ENCODE measurements at regions not wholly inside any gene's neighbourhood (a gene's known extent, or its start where the extent isn't known, plus 50 kb on each side); places are given as distances from the start of the nearest gene placed in this dataset.
"Not testable (repeated sequence)": the region's sequence is repeated elsewhere in the genome, so short reads cannot be mapped to it uniquely, and the experiment has no call there.

DNA sequence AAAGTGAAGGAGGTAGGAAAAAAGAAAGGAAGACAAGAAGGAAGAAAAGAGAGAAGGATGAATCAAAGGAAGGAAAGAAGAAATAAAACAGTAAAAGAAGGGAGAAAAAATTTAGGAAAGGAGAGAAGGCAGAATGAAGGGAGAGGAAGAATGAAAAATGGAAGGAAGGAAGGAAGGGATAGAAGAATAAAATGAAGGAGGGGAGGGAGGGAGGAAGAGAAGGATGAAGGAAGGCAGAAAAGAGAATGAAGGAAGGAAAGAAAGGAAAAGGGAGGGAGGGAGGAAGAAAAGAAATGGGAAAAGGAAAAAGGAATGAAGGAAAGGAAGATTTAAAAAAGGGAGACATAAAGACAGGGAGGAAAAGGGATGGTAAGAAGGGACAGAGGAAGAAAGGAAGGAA is 393.7 kb upstream of the GRM7 start:
- no peak for DNase-seq

DNA sequence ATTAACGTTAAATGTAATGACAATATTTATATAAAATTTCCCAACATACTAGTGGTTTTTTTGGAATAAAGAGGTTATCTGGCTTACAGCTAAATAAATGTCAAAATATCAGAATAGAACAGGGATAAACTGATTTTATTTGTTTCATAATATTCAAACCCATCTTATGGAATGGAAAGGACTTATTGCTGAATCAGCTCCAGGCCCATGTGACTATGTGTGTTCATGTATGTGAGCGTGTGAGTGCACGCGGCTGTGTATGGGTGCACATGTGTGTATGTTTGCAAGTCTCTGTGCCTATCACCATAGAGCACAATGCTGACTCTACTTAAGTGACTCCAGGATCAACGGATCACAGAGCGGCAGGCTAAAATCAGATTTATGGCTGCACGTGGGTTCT is 392.3 kb upstream of the GRM7 start:
- no peak for DNase-seq

DNA sequence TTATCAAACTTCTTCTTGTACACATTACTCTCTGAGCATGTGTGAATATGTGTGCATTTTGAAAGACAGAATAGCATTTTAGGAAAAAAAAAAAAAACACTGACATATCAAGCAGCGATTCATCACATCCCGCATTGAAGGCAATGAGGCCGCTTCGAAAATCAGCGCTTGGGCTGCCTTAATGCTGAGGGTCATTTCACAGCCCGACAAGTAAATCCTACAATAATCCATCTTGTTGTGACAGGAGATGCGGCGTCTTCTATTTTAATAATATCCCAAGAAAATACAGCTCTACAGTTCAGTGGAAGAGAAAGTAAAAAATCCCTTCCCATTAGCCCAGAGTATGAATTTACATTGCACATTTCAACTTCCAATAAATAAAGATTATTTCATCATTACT is 389.2 kb upstream of the GRM7 start:
- DNase-seq: no peak

DNA sequence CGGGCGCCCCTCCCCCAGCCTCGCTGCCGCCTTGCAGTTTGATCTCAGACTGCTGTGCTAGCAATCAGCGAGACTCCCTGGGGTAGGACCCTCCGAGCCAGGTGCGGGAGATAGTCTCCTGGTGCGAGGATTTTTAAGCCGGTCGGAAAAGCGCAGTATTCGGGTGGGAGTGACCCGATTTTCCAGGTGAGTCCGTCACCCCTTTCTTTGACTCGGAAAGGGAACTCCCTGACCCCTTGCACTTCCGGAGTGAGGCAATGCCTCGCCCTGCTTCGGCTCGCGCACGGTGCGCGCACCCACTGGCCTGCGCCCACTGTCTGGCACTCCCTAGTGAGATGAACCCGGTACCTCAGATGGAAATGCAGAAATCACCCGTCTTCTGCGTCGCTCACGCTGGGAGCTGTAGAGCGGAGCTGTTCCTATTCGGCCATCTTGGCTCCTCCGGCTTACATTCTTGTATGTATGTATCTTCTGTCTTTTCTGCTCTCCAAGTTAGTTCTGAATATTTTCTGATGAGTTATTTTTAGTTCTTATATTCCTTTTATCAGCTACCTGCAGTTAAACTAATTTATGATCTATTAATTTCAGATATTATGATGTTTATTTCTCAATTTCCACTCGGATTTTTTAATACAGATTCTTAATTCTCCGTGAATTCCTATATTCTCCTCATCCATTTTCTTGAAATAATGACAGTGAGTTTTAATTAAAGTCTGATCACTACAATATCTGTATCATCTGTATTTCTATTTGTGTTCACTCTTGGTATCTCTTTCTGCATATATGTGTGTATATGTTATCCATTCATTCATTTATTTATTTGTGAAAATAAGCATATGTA is 370.2 kb upstream of the GRM7 start:
- DNase-seq: not testable (repeated sequence)

DNA sequence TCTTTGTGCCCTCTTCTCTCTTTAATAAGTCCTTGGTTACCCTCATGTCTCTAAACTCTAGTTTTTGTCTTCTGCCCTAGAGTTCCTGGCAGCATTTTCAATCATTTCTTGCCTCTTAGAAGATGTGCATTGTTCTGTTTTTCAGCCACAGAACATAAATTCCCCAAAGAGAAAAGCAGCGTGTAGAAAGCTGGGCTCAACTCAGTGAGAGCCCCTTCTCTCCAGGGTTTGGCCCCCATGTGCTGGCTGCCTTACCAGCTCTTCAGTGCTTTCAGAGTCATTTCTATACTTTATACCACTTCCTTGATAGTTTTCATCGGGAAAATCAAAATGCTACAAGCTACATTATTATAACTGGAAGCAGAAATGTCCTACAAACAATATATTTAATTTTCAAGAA is 369.1 kb upstream of the GRM7 start:
- DNase-seq: no peak

DNA sequence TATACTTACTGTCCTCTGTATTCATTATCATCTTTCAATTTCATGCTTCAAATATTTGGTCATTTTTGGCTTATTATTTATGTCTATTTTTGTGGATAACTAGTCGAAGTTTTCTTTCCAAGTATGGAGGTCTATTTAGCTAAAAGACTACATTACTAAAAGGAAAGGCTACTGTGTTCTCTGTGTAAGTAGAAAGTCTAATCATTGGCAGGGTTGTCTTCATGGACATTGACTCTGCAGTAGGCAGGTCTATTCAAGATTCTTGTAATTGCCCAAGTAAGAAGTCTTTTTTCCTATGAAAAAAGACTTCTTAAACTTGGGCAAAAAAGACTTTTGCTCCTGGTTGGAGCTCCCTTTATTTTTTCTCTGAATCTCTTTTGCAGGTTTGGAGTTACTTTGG is 368.6 kb upstream of the GRM7 start:
- DNase-seq: no peak

DNA sequence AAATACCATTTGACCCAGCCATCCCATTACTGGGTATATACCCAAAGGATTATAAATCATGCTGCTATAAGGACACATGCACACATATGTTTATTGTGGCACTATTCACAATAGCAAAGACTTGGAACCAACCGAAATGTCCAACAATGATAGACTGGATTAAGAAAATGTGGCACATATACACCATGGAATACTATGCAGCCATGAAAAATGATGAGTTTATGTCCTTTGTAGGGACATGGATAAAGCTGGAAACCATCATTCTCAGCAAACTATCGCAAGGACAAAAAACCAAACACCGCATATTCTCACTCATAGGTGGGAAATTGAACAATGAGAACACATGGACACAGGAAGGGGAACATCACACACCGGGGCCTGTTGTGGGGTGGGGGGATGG is 362.0 kb upstream of the GRM7 start:
- DNase-seq: not testable (repeated sequence)

DNA sequence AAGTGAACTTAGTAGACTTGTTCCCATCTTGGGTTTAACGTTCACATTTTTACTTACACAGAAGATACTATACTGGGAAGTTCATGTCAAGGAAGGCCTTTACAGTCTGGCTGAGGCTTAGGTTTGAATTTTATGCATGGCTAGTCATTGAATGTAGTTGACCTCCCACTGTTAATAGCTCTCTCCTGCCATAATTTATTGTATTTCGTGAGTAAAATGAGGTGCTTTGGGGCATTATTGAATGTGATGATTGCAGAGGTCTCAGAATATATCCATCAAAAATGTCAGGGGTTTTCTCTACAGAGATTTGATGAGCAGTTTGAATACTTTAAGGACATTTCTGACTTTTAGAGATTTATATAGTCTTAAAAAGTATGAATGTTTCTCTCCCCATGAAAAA is 356.6 kb upstream of the GRM7 start:
- no peak for DNase-seq

DNA sequence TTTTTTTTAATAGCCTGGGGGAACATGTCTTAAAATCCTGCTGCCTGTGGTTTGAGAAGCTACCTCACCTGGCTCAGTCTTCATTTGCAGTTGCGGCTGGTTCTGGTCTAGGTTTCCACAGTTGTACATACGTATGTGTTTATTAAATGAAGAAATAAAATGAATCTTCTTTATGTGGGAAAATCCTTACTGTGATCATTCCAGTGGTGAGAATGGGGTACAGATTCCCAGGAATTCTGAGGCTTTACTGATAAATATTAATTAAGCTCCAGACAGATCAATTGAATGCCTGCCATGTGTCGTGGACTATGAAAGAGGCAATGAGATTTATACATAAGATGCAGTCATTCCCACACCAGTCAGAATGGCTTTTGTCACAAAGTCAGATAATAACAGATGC is 356.1 kb upstream of the GRM7 start:
- no peak for DNase-seq

DNA sequence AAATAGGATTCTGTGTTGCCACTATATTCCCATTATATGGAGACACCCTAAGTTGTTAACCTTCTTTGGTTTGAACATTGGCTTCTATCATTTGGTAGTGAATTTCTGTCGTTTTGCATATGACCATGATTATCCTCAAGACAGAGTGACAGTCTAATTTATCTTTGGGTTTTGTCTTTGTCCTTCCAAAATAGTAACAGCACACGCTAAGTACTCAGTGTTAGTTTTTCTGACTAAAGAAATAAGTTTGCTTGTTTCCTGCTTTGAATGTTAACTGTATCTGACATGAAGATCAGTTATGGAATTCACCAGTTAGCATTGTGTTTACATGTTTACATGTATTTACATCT is 352.5 kb upstream of the GRM7 start:
- DNase-seq: no peak

DNA sequence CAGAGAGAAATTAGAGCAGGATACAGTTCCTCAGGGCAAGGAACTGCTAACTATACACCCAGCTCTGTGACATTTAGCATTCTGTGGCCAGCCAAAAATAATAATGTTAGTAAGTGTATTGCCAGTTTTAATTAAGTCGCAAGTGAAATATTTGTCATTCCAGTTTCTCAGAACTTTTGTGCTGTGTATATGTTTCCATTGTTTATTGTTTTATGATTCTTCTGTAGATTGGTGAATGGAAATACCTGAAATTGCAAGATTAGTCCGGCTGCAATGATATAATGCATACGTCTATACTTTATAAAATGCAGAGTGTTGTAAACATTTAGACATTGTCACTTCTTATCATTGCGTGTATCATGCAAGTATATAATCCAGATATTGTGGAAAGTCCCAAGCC is 351.3 kb upstream of the GRM7 start:
- no peak for DNase-seq

DNA sequence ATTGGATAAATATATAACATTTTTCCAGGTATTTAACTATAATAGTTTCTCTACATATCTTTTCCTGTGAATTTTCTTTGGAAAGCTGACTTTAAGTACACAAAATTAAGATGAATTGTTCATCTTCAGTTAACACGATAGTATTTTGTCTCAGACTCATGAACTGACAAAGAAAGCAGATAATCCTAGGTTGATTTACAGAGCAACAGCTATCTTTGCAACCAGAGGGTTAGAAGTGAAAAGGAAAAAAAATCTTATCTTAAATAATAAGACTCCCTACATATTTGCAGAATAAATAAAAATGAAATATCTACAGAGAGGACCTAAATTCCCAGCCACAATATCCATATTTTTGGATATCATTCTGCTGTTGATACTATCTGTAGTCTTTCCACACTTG is 350.2 kb upstream of the GRM7 start:
- no peak for DNase-seq

DNA sequence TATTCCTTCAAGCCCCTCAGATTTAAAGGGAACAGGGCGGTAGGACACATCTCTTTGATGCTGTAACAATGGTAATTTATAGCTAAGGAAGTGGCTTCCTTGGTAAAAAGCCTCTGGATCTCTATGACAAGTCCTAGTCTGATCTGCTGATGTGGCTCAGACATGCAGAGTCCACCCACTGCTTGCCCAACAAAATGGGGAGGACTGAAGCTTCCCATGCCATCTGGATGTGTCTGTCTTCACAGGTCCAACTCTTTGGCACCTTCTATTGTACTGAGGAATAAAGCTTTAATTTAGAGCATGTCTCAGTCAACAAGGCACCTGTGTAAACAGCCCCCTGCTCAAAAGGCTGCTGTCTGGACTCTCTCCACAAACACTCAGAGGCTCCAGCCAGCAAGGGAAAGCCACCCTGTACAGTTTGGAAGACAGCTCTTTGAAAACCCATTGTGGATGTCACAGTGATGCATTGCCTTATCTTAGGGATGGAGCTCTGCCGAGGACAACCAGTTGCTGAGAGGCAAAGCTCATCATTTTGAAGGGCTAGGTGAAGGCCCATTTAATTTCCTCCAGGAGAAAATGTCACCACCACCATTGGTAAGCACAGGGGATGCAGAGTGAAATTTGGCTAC is 348.6 kb upstream of the GRM7 start:
- no peak for DNase-seq

DNA sequence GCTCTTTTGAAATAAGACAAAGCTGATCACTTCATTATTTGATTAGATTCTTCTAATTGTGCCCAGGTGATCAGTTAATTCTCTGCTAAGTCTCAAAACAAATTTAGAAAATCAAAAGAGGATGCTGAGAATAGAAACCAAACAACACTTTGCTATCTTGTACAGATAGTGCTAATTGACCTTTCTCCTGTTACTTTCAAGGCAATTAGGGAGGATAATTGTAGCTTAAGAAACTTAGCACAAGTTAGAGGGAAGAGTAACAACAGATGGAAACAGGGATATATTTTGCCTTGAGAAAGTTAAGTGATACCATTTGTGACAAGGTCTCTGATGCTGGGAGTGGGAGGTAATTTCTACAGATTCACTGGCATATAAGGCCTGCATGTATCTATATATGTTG is 344.8 kb upstream of the GRM7 start:
- no peak for DNase-seq

DNA sequence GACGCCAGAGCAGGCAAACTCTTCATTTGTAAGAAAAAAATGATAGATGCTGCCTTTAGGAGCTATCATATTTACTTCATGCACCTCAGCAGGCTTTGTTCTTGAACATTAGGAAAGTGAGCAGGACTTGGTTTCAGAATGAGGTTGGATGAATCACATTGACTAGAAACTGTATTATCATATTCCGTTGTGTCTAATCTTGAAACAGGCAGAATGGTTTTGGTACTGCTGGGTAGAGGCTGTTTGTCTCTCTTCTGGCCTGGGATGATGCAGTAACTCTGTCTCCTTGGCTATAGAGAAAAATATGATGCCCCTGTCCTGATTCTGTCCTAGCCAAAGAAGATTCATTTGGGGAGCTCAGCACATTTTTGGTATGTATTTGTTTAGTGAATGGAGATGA is 344.2 kb upstream of the GRM7 start:
- DNase-seq: no peak

DNA sequence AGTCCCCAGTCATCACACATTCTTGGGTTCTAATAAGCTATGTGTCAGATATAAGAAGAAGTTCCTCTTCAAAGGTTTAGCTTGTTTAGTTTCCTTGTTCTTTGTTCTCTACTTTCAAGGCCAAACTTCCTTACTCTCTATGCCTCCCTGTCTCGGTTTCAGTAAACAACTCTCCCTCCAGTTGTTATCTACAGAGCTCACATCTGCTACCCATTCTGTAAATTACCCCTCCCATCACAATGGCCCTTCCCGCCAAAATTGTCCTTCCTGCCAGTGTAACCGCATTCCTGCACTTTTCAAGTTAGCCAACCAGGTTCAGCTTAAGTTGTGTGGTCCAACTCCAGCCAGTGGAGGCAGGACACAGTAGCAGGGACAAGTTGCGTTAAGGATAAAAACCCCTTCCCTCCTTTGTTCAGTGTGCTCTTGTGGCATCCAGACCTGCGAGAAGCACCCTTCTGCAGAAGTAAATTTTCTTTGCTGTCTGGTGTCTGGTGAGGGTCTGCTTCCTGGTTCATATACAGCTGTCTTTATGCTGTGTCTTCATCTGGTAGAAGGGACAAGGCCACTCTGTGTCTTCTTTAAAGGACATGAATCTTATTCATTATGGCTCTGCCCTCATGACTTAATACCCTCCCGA is 342.1 kb upstream of the GRM7 start:
- no peak for DNase-seq

DNA sequence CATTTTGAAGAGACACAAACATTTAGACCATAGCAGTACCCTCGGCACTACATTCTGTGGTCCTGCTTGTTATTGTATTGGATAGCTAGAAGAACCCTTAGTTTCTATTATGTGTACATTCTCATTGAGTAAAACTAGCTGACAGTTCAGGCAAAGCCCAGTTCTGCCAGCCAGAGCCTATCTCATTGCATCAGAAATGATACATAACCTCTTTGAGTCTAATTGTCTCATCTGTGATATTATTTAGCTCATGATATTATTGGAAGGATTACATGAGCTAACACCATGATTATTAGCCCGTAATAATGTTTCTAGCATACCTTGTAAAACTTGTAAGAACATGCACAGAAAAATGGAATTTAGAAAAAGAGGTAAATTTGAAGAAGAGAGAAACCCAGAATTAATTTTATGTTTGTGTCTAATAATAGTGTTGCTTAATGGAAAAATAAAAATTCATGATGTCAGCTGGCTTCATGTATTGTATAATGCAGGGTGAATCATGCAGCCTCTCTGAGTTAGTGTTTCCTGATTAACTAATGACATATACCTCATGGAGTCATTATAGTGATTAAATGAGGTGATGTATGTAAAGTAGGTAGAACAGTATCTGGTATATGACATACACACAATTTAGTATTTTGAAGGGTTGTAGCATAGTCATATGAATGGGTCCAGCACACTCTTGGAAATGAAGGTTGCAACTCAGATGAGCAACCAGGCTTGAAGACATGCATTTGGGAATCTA is 339.4 kb upstream of the GRM7 start:
- no peak for DNase-seq

DNA sequence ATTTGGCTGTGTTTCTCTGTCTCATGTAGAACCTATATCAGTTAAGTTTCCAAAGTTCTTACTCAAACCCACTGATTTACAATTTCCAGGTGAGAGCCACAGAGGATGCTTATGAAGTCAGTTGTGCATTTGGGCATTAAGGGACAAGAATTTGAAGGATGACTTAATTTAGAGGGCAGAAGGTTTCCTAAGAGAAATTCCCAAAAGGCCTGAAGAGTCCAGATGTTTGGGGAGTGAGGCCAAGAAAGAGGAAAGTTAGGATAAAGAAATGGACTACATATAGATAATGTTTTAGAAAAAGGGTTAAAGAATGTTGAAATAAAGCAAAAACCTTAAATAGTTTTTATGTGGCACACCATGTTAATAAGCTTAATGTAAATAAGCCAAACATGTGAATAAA is 338.7 kb upstream of the GRM7 start:
- no peak for DNase-seq

DNA sequence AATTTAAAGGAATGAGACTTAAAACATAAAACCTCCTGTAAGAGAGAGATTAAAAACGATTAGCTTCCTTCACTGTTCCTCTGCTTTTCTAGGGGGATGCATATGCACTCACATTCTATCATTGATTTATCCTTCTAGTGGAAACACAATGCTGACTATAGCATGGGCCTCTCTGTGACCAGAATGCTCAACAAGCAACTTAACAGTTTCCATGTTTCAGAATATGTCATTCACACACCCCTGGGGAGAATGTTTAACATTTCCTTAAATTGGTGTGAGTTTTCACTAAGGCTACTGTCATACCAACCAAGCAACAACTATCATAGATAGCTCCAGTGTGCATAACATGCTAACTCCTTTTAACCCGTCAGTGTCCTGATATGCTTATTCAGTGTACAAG is 337.9 kb upstream of the GRM7 start:
- DNase-seq: no peak

DNA sequence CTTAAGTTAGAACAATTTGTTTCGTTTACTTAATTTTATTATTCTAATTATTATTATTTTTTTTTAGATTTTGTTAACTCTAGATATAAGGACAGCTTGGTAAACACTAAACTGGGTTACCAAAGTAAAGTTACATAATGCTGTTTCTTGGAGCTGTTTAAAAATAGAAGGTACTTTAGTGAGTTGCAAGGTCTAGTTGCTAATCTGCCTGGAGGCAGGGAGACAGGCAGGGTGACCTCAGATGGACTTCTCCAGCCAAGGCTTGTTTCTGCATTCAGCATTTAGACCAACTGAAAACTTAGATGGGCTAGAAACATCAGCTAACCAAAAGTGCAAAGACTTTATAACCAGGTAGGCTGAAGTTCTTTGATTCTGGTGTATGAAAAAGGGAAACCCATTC is 336.4 kb upstream of the GRM7 start:
- DNase-seq: no peak

DNA sequence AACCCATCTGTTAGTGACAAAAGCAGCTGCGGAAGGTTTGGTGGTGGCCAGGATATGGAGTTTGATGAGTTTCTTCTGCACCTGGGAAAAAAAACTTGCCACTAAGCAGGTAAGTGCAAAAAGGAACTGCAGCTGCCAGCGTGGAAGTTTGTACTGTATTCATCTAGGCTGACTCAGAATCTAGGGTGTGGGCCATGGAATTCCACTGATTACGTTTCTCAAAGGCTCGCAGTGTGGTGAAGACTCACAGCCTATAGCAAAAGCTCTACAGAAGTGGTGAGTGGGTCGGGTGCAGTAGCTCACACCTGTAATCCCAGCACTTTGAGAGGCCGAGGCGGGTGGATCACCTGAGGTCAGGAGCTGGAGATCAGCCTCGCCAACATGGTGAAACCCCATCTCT is 334.6 kb upstream of the GRM7 start:
- DNase-seq: no peak

DNA sequence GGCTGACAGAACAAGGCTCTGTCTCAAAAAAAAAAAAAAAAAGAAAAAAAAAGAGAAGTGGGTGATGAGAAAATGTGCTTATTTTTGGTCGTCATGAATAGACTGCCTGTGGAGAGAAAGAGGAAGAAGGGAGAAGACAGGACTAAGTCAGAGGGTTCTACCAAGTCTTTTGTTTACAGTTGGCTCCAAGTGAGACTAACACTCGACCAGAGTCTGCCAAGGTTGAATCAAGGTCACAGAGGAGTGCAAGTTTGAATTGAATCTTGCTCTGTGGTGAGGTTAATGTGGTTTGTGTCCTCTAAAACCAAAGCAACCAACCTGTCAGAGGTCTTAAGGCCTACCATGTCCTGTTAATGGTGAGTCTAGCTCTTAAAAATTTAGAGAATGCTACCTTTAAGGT is 334.1 kb upstream of the GRM7 start:
- DNase-seq: no peak

DNA sequence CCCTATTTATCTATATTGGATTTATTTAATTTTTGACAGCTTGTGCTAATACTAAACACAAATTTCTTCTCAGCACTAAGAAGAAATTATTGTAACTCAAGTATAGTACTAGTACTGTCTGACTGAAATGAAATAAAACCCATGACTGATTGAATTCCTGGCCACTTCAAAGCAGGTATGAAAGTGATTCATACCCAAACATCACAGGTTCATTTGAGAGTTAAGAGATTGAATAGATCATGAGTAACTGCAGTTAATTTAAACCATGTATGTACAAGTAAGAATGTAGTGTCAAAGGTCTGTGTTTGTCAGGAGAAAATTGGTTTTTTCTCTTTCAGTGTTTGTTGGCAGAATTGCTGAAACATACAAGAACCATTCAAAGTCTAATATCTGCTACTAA is 332.0 kb upstream of the GRM7 start:
- DNase-seq: no peak

DNA sequence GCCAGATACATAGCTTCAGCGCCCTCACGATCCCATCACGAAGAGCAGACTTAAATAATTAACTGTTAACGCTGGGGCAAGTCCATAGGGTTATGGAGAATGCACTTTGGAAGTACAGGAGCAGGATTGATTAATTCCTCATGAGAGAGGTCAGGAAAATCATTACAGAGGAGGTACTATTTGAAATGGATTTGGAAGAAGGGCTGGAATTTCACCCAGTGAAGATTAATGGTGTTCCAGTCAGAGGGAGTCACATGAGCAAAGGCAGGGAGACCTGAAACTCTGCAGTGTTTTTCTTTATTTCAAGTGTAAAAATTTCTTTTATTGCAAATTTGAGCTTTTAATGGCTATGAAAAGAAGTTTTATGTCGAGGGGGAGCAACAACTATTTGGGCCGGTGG is 329.8 kb upstream of the GRM7 start:
- DNase-seq: no peak
